Kasumi-1 (cell line): ENCODE measurements at regions not wholly inside any gene's neighbourhood (a gene's known extent, or its start where the extent isn't known, plus 50 kb on each side); places are given as distances from the start of the nearest gene placed in this dataset.
"Not testable (repeated sequence)": the region's sequence is repeated elsewhere in the genome, so short reads cannot be mapped to it uniquely, and the experiment has no call there.

Experiments
- DNase-seq, 2 experiments: peaks; one replicate each; lab custom pipeline; 2025; lab: John Stamatoyannopoulos, UW

- peak in 1 of 2 experiments; percentile 6 for DNase-seq
Observed at GRCh38 chr3:90184861-90185260, 1077.4 kb downstream of the EPHA3 start.

GRCh38 chr3:90197383-90197782 lies 1090.0 kb downstream of the EPHA3 start:
- not testable (repeated sequence) for DNase-seq

GRCh38 chr3:90202931-90203330 lies 1095.5 kb downstream of the EPHA3 start:
- DNase-seq: peak; percentile 10 to 11

- not testable (repeated sequence) for DNase-seq
Observed at GRCh38 chr3:90206482-90206881, 1099.1 kb downstream of the EPHA3 start.

- DNase-seq: not testable (repeated sequence)
Observed at GRCh38 chr3:90207353-90208097, 1100.1 kb downstream of the EPHA3 start.

- no peak for DNase-seq
Observed at GRCh38 chr3:90221900-90222299, 1114.5 kb downstream of the EPHA3 start.

GRCh38 chr3:90241481-90241880 lies 1134.1 kb downstream of the EPHA3 start:
- DNase-seq: no peak

GRCh38 chr3:90253131-90253530 lies 1145.7 kb downstream of the EPHA3 start:
- peak; percentile 46 to 63 for DNase-seq

- no peak for DNase-seq
Observed at GRCh38 chr3:90261481-90262433, 1154.3 kb downstream of the EPHA3 start.
